HCT116 (cell line): ENCODE measurements at regions not wholly inside any gene's neighbourhood (a gene's known extent, or its start where the extent isn't known, plus 50 kb on each side); places are given as distances from the start of the nearest gene placed in this dataset.

Experiments used
- ATAC-seq: fragments of 200-7000 bp; cut with Tn5 transposase; 2 replicates; pipeline ENCODE4 v1.9.1; 2020; ENCODE audit warnings: mild to moderate bottlenecking, moderate library complexity
- BruUV-seq: library from RNA; stranded (reverse); fragments of 400-500 nt; replicated peaks from 2 replicates; lab custom pipeline; 2021; lab: Mats Ljungman, UMichigan
- CTCF ChIA-PET: fragments of 300-600 bp; sonication (Branson Sonifier 250); formaldehyde crosslinking; loops from one replicate; lab custom pipeline; 2021; ENCODE audit warnings: antibody characterized with exemption; lab: Charles Lee
- POLR2A ChIA-PET: fragments of 300-600, 350-600 bp; sonication (Branson Sonifier 250); formaldehyde crosslinking; loops from one replicate; lab custom pipeline; 2021; ENCODE audit warnings: antibody characterized with exemption; lab: Charles Lee
- RAD21 ChIA-PET, 2 experiments: fragments of 300-600 bp; sonication (Branson Sonifier 250); formaldehyde crosslinking; loops; one replicate each; lab custom pipeline; 2023; ENCODE audit warnings: low total read pairs in 2 of 2; ENCODE audit not compliant: uncharacterized antibody in 2 of 2, unreplicated experiment in 2 of 2, low non-redundant PET in 1 of 2; lab: Charles Lee
- DNase-seq: peaks from one replicate; pipeline ENCODE4 v3.0.0-alpha.2; 2010; ENCODE audit warnings: low read depth, low spot score
- H2AFZ ChIP-seq: fragments of 200-600 bp; shearing (Covaris generic), sonication (generic); 2 replicates; pipeline ENCODE4 v1.6.1; 2017; ENCODE audit warnings: low read depth, mixed run types, mixed read lengths, antibody characterized with exemption, low read length; ENCODE audit not compliant: poor library complexity, severe bottlenecking
- H3K27ac ChIP-seq: 2 replicates; pipeline ENCODE4 v1.5.1; 2012; ENCODE audit warnings: low read depth, low read length
- H3K27me3 ChIP-seq: fragments of 200-600 bp; sonication (generic); 2 replicates; pipeline ENCODE4 v1.6.1; 2016; ENCODE audit warnings: mixed run types, low read length, mixed read lengths; ENCODE audit not compliant: insufficient read depth
- H3K36me3 ChIP-seq, 2 experiments: fragments of 200-500 bp in 1 of 2; fragments of 200-600 bp in 1 of 2; sonication (Bioruptor generic) in 1 of 2; sonication (generic) in 1 of 2; 2 replicates each; pipeline versions ENCODE4 v1.5.1 to v1.6.1; 2014 to 2016; ENCODE audit warnings: low read length in 2 of 2, inconsistent platforms in 1 of 2, mixed read lengths in 1 of 2, mixed run types in 1 of 2; ENCODE audit not compliant: insufficient read depth in 2 of 2, control insufficient read depth in 1 of 2
- H3K4me1 ChIP-seq, 2 experiments: fragments of 200-600 bp in 1 of 2; sonication (generic) in 1 of 2; 2 replicates each; pipeline versions ENCODE4 v1.5.1 to v1.6.1; 2012 to 2017; ENCODE audit warnings: low read length in 2 of 2, inconsistent platforms in 1 of 2, mild to moderate bottlenecking in 1 of 2, mixed read lengths in 1 of 2, mixed run types in 1 of 2, moderate library complexity in 1 of 2; ENCODE audit not compliant: insufficient read depth in 2 of 2, control insufficient read depth in 1 of 2
- H3K4me2 ChIP-seq: fragments of 200-600 bp; sonication (generic); 2 replicates; pipeline ENCODE4 v1.6.1; 2017; ENCODE audit warnings: mixed run types, low read length, mixed read lengths
- H3K4me3 ChIP-seq, 2 experiments: fragments of 200-600 bp in 1 of 2; sonication (generic) in 1 of 2; replicated peaks in 1 of 2; 2 replicates each; pipeline ENCODE4 v1.5.1; 2011 to 2016; ENCODE audit warnings: low read length in 2 of 2, control low read depth in 1 of 2, low read depth in 1 of 2, mild to moderate bottlenecking in 1 of 2, mixed read lengths in 1 of 2, mixed run types in 1 of 2
- H3K79me2 ChIP-seq: fragments of 200-600 bp; sonication (generic); 2 replicates; pipeline ENCODE4 v1.6.1; 2017; ENCODE audit warnings: mild to moderate bottlenecking, mixed run types, low read length, moderate library complexity, mixed read lengths; ENCODE audit not compliant: insufficient read depth
- H3K9ac ChIP-seq: fragments of 200-600 bp; sonication (generic); 2 replicates; pipeline ENCODE4 v1.6.1; 2016; ENCODE audit warnings: low read length, mixed read lengths
- H3K9me2 ChIP-seq: fragments of 200-600 bp; sonication (generic), shearing (Covaris generic); 2 replicates; pipeline ENCODE4 v1.6.1; 2017; ENCODE audit warnings: mixed run types, mild to moderate bottlenecking, moderate library complexity; ENCODE audit not compliant: insufficient read depth
- H3K9me3 ChIP-seq, 2 experiments: fragments of 200-500 bp in 1 of 2; fragments of 200-600 bp in 1 of 2; sonication (Bioruptor generic) in 1 of 2; sonication (generic) in 1 of 2; 2 replicates each; pipeline ENCODE4 v1.6.1; 2014 to 2017; ENCODE audit warnings: low read length in 2 of 2, mixed read lengths in 2 of 2, inconsistent platforms in 1 of 2, low read depth in 1 of 2, mild to moderate bottlenecking in 1 of 2, mixed run types in 1 of 2, moderate library complexity in 1 of 2; ENCODE audit not compliant: control insufficient read depth in 1 of 2, insufficient read depth in 1 of 2
- H4K20me1 ChIP-seq: fragments of 200-600 bp; sonication (generic), shearing (Covaris generic); 2 replicates; pipeline ENCODE4 v1.6.1; 2017; ENCODE audit warnings: mixed run types, mild to moderate bottlenecking, moderate library complexity; ENCODE audit not compliant: insufficient read depth
- CBX3 ChIP-seq: IDR thresholded peaks from 2 replicates; pipeline ENCODE4 v1.6.1; 2012; ENCODE audit warnings: low read depth
- CEBPB ChIP-seq: IDR thresholded peaks from 2 replicates; pipeline ENCODE4 v1.6.1; 2012; ENCODE audit warnings: low read depth
- ELF1 ChIP-seq: IDR thresholded peaks from 2 replicates; pipeline ENCODE4 v1.6.1; 2012; ENCODE audit warnings: low read depth, borderline replicate concordance
- EZH2phosphoT487 ChIP-seq: fragments of 200-600 bp; IDR thresholded peaks from 2 replicates; pipeline ENCODE4 v1.6.1; 2018; ENCODE audit warnings: antibody characterized with exemption, borderline replicate concordance
- FOSL1 ChIP-seq: IDR thresholded peaks from 2 replicates; pipeline ENCODE4 v1.6.1; 2012; ENCODE audit warnings: low read depth
- JUND ChIP-seq: IDR thresholded peaks from 2 replicates; pipeline ENCODE4 v1.6.1; 2012
- POLR2AphosphoS5 ChIP-seq: IDR thresholded peaks from 2 replicates; pipeline ENCODE4 v1.6.1; 2011; ENCODE audit warnings: mild to moderate bottlenecking, low read depth, low read length, moderate library complexity
- RAD21 ChIP-seq: IDR thresholded peaks from 2 replicates; pipeline ENCODE4 v1.6.1; 2012; ENCODE audit warnings: low read depth, mild to moderate bottlenecking
- REST ChIP-seq: IDR thresholded peaks from 2 replicates; pipeline ENCODE4 v1.6.1; 2012; ENCODE audit warnings: low read depth
- SIN3A ChIP-seq: IDR thresholded peaks from 2 replicates; pipeline ENCODE4 v1.6.1; 2012; ENCODE audit warnings: low read depth
- SP1 ChIP-seq: IDR thresholded peaks from 2 replicates; pipeline ENCODE4 v1.6.1; 2012; ENCODE audit warnings: low read depth
- SRF ChIP-seq: IDR thresholded peaks from 2 replicates; pipeline ENCODE4 v1.6.1; 2012; ENCODE audit warnings: low read depth
- TCF7L2 ChIP-seq: IDR thresholded peaks from 2 replicates; pipeline ENCODE4 v1.7.0; 2011; ENCODE audit warnings: borderline replicate concordance, inconsistent platforms; ENCODE audit not compliant: insufficient read depth, insufficient read length; ENCODE audit errors: extremely low read depth
- YY1 ChIP-seq: IDR thresholded peaks from 2 replicates; pipeline ENCODE4 v1.6.1; 2011; ENCODE audit warnings: low read length, low read depth, moderate library complexity, mild to moderate bottlenecking; ENCODE audit not compliant: insufficient replicate concordance; ENCODE audit errors: extremely low read depth
- ZBTB33 ChIP-seq: IDR thresholded peaks from 2 replicates; pipeline ENCODE4 v1.6.1; 2011; ENCODE audit warnings: mild to moderate bottlenecking, low read length, moderate library complexity; ENCODE audit not compliant: insufficient replicate concordance; ENCODE audit errors: extremely low read depth
- ZFX ChIP-seq: fragments of 450-650 bp; IDR thresholded peaks from 2 replicates; pipeline ENCODE4 v1.6.1; 2017
- intact Hi-C: fragments of 100-400 bp; cut with micrococcal nuclease; formaldehyde crosslinking; loops from 2 replicates; pipeline ENCODE4 v1.10.0; 2022

- ChIA-PET CTCF (no interaction called here), RAD21 (no interaction called here), POLR2A (no interaction called here)
- Histone ChIP-seq H3K79me2 (no peaks in the 10 kb centered on the region), H3K9me3 (no peaks in the 10 kb centered on the region), H4K20me1 (no peaks in the 10 kb centered on the region), H3K27me3 (0 out of 2 replicates have a peak, but pooled peaks cover 13% of the 10 kb centered on the region), H3K4me3 (no peak overlapping the region), H3K36me3 (no peaks in the 10 kb centered on the region), H3K27ac (no peak overlapping the region), H3K4me1 (no peaks in the 10 kb centered on the region), H3K9me2 (no peaks in the 10 kb centered on the region), H3K9ac (no peak overlapping the region), H2AFZ (no peak overlapping the region), H3K4me2 (no peak overlapping the region)
- intact Hi-C loops, result no loop called here
- no TSS peak for BruUV-seq
- no peak for DNase-seq
- TF ChIP-seq SP1, result no peak
- ATAC-seq, result no peak
These were observed 212.5 kb upstream of the MPPED2 start for GRCh38 chr11:30798547-30799236.

GRCh38 chr11:30789270-30789669, 203.1 kb upstream of the MPPED2 start:
- Histone ChIP-seq H3K4me1 (no peaks in the 10 kb centered on the region), H3K27ac (no peak overlapping the region), H3K36me3 (no peaks in the 10 kb centered on the region), H3K27me3 (peaks cover 15% of the 10 kb centered on the region; the same call in 1 of the 2 replicates), H2AFZ (no peak overlapping the region), H3K4me3 (no peak overlapping the region), H3K9ac (no peak overlapping the region), H3K79me2 (no peaks in the 10 kb centered on the region), H3K4me2 (no peak overlapping the region), H3K9me3 (no peaks in the 10 kb centered on the region), H4K20me1 (no peaks in the 10 kb centered on the region)
- DNase-seq (no peak), ATAC-seq (no peak)
- ChIA-PET CTCF (no interaction called here), RAD21 (no interaction called here), POLR2A (no interaction called here)
- intact Hi-C loops, result no loop called here
- BruUV-seq, result no TSS peak
- TF ChIP-seq CEBPB (no peak), ZFX (no peak), SIN3A (no peak), EZH2phosphoT487 (no peak), CBX3 (no peak), TCF7L2 (no peak), FOSL1 (no peak), RAD21 (no peak), REST (no peak), POLR2AphosphoS5 (no peak), ELF1 (no peak), ZBTB33 (no peak), JUND (no peak), SP1 (no peak), YY1 (no peak), SRF (no peak)
- TF ChIP-seq, all 23 proteins: peak for 0
- no peaks in the 10 kb centered on the region for H3K9me2 ChIP-seq
